ENCODE measurements at regions not wholly inside any gene's neighbourhood (a gene's known extent, or its start where the extent isn't known, plus 50 kb on each side); places are given as distances from the start of the nearest gene placed in this dataset.
"Not testable (repeated sequence)": the region's sequence is repeated elsewhere in the genome, so short reads cannot be mapped to it uniquely, and the experiment has no call there.

GRCh38 chr12:41653386-41654326 is 465.5 kb downstream of the PDZRN4 start:
- TF ChIP-seq CTCF (IDR thresholded peaks at IDR 0.05; ENCODE audit: borderline replicate concordance) = no peak
- DNase-seq = no peak
- Histone ChIP-seq H3K4me3 (no peak overlapping the region), H3K36me3 (no peaks in the 10 kb centered on the region), H3K9me3 (replicated peaks) (peaks cover 9% of the 10 kb centered on the region), H3K27me3 (ENCODE audit: low read depth) (no peaks in the 10 kb centered on the region), H3K27ac (replicated peaks) (no peak overlapping the region), H3K4me1 (no peaks in the 10 kb centered on the region)
- intact Hi-C loops (cut with micrococcal nuclease) = no loop called here

GRCh38 chr12:41652981-41653380 is 464.9 kb downstream of the PDZRN4 start:
- intact Hi-C loops (cut with micrococcal nuclease) = no loop called here
- no peak for TF ChIP-seq CTCF (IDR thresholded peaks at IDR 0.05; ENCODE audit: borderline replicate concordance)
- no peak for DNase-seq
- Histone ChIP-seq H3K4me3 (no peak overlapping the region), H3K36me3 (no peaks in the 10 kb centered on the region), H3K27me3 (ENCODE audit: low read depth) (no peaks in the 10 kb centered on the region), H3K4me1 (no peaks in the 10 kb centered on the region), H3K9me3 (replicated peaks) (peaks cover 9% of the 10 kb centered on the region), H3K27ac (replicated peaks) (no peak overlapping the region)

- DNase-seq = no peak
- Histone ChIP-seq H3K4me1 (no peaks in the 10 kb centered on the region), H3K36me3 (no peaks in the 10 kb centered on the region), H3K27ac (replicated peaks) (no peak overlapping the region), H3K4me3 (no peak overlapping the region), H3K9me3 (replicated peaks) (no peaks in the 10 kb centered on the region), H3K27me3 (ENCODE audit: low read depth) (no peaks in the 10 kb centered on the region)
- no peak for TF ChIP-seq CTCF (IDR thresholded peaks at IDR 0.05; ENCODE audit: borderline replicate concordance)
- intact Hi-C loops (cut with micrococcal nuclease) = no loop called here
Observed at GRCh38 chr12:41645624-41646023, 457.5 kb downstream of the PDZRN4 start.

GRCh38 chr12:41642808-41643207 is 454.7 kb downstream of the PDZRN4 start:
- not testable (repeated sequence) for DNase-seq; H3K27ac ChIP-seq (replicated peaks)

GRCh38 chr12:41636653-41637052 is 448.5 kb downstream of the PDZRN4 start:
- no peak overlapping the region for H3K27ac ChIP-seq (replicated peaks)
- peaks cover 21% of the 10 kb centered on the region for H3K9me3 ChIP-seq (replicated peaks)
- H3K4me3 ChIP-seq = no peak overlapping the region
- no peaks in the 10 kb centered on the region for H3K27me3 ChIP-seq (ENCODE audit: low read depth)
- H3K4me1 ChIP-seq = no peaks in the 10 kb centered on the region
- no peak for TF ChIP-seq CTCF (IDR thresholded peaks at IDR 0.05; ENCODE audit: borderline replicate concordance)
- no peaks in the 10 kb centered on the region for H3K36me3 ChIP-seq
- DNase-seq = no peak
- intact Hi-C loops (cut with micrococcal nuclease) = no loop called here

More at GRCh38 chr12:41642808-41643207, 454.7 kb downstream of the PDZRN4 start:
- H3K36me3 ChIP-seq; H3K4me3 ChIP-seq; H3K4me1 ChIP-seq; intact Hi-C loops (cut with micrococcal nuclease); H3K9me3 ChIP-seq (replicated peaks); H3K27me3 ChIP-seq (ENCODE audit: low read depth): not testable (repeated sequence)
